ENCODE measurements at regions not wholly inside any gene's neighbourhood (a gene's known extent, or its start where the extent isn't known, plus 50 kb on each side); places are given as distances from the start of the nearest gene placed in this dataset.
A peak's percentile ranks its signal among the peaks of the same experiment; 100 is the strongest.

DNA sequence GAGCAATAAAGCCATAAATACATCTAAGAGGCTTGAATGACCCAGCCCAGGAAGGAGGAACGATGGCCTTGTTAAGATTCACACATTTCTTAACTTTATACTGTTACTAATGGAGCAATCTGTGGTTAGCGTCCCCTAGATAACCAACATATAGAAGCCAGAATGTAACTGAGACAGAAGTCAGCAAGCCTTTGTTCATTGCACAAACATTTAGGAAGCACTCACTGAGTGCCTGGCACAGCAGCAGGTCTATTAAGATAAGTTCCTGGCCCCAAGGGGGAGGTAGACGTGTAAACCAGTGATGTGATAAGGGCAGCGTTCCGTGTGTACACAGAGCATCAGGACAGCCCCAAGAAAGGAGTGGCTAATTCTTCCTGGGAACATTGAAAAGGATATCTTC, 63.6 kb upstream of the ATL2 start:
- Histone ChIP-seq H3K27ac (ENCODE audit: low read length) (no peak overlapping the region), H3K4me1 (ENCODE audit: low read length) (peaks cover 16% of the 10 kb centered on the region), H2AFZ (ENCODE audit: low read depth, low read length) (no peak overlapping the region), H3K27me3 (ENCODE audit: low read depth, low read length) (peaks cover 10% of the 10 kb centered on the region), H4K20me1 (ENCODE audit: insufficient read depth, low read length) (no peaks in the 10 kb centered on the region), H3K9me3 (ENCODE audit: insufficient read depth, low read length) (no peaks in the 10 kb centered on the region), H3K9ac (ENCODE audit: low read length) (no peak overlapping the region), H3K4me3 (ENCODE audit: low read length) (no peak overlapping the region), H3K36me3 (replicated peaks; ENCODE audit: low read depth, low read length) (no peaks in the 10 kb centered on the region), H3K79me2 (ENCODE audit: low read length) (no peaks in the 10 kb centered on the region), H3K4me2 (ENCODE audit: low read length) (no peak overlapping the region)
- TF ChIP-seq EZH2phosphoT487 (IDR thresholded peaks at IDR 0.05; ENCODE audit: low read depth), result no peak
- TF ChIP-seq, protein P1, sequence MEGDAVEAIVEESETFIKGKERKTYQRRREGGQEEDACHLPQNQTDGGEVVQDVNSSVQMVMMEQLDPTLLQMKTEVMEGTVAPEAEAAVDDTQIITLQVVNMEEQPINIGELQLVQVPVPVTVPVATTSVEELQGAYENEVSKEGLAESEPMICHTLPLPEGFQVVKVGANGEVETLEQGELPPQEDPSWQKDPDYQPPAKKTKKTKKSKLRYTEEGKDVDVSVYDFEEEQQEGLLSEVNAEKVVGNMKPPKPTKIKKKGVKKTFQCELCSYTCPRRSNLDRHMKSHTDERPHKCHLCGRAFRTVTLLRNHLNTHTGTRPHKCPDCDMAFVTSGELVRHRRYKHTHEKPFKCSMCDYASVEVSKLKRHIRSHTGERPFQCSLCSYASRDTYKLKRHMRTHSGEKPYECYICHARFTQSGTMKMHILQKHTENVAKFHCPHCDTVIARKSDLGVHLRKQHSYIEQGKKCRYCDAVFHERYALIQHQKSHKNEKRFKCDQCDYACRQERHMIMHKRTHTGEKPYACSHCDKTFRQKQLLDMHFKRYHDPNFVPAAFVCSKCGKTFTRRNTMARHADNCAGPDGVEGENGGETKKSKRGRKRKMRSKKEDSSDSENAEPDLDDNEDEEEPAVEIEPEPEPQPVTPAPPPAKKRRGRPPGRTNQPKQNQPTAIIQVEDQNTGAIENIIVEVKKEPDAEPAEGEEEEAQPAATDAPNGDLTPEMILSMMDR (IDR thresholded peaks at IDR 0.05; ENCODE audit: low read depth, low read length), result no peak

DNA sequence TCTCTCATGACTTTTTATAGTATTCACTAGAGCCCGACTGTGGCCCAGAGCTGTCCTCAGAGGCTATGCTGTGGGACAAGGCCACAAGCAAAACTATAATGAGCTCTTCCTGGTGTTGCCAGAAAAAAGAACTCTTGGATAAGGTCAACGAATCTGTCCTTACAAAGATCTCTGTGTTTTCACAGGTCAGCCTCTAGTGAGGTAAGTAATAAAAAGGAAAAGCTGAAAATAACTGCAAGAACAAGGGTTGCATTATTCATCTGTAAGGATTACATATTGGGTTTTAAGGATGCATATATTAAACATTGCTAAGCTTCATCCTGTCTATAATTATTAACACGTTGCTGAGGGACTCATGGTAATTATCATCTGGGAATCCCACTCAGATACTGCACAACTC, 62.8 kb upstream of the ATL2 start:
- Histone ChIP-seq H3K9ac (ENCODE audit: low read length) (no peak overlapping the region), H3K4me3 (ENCODE audit: low read length) (no peak overlapping the region), H3K79me2 (ENCODE audit: low read length) (no peaks in the 10 kb centered on the region), H3K9me3 (ENCODE audit: insufficient read depth, low read length) (no peaks in the 10 kb centered on the region), H4K20me1 (ENCODE audit: insufficient read depth, low read length) (no peaks in the 10 kb centered on the region), H3K27ac (ENCODE audit: low read length) (no peak overlapping the region), H3K4me1 (ENCODE audit: low read length) (peaks cover 16% of the 10 kb centered on the region), H3K36me3 (replicated peaks; ENCODE audit: low read depth, low read length) (no peaks in the 10 kb centered on the region), H3K4me2 (ENCODE audit: low read length) (no peak overlapping the region), H3K27me3 (ENCODE audit: low read depth, low read length) (peaks cover 10% of the 10 kb centered on the region), H2AFZ (ENCODE audit: low read depth, low read length) (no peak overlapping the region)
- TF ChIP-seq, protein P1 (IDR thresholded peaks at IDR 0.05; ENCODE audit: low read depth, low read length), result no peak
- no peak for TF ChIP-seq EZH2phosphoT487 (IDR thresholded peaks at IDR 0.05; ENCODE audit: low read depth)

DNA sequence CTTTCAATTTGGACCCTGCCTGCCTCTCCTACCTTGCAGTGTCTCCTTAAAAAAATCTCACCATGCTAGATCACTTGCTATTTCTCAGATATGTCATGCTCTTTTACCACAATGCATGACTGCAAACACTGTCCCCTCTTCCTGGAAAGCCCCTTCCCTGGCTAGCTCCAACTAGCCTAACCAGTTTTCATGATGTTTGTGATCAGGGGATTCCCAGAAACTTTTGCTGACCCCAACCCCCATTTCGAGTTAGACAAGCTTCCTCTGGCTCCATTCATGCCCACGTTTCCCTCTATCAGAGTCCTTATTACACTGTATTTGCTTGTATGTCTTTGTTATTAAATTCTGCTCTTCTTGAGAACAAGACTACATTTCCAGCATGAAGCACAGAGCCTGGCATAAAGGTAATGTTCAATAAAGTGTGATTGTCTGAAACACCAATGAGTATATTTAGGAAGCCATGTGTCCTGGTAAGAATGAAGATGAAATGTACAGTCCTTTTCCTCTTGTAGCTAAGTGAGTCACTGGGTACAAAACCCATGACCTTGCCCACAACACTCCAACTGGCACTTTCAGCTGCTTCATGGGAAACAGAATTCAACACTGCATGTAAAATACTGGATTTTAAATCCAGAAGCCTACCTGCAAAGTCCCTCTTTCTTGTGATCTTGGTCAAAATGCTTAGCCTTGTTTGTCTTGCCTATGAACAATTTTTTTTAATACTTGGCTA, 62.0 kb upstream of the ATL2 start:
- Histone ChIP-seq H3K4me1 (ENCODE audit: low read length) (peaks cover 16% of the 10 kb centered on the region), H3K79me2 (ENCODE audit: low read length) (no peaks in the 10 kb centered on the region), H3K4me2 (ENCODE audit: low read length) (peak overlapping the region; percentile 27), H2AFZ (ENCODE audit: low read depth, low read length) (peak overlapping the region; percentile 47), H4K20me1 (ENCODE audit: insufficient read depth, low read length) (no peaks in the 10 kb centered on the region), H3K4me3 (ENCODE audit: low read length) (no peak overlapping the region; the same call in 1 of the 2 replicates), H3K9me3 (ENCODE audit: insufficient read depth, low read length) (no peaks in the 10 kb centered on the region), H3K27ac (ENCODE audit: low read length) (no peak overlapping the region), H3K27me3 (ENCODE audit: low read depth, low read length) (peaks cover 10% of the 10 kb centered on the region), H3K36me3 (replicated peaks; ENCODE audit: low read depth, low read length) (no peaks in the 10 kb centered on the region), H3K9ac (ENCODE audit: low read length) (no peak overlapping the region)
- TF ChIP-seq EZH2phosphoT487 (IDR thresholded peaks at IDR 0.05; ENCODE audit: low read depth), result no peak
- TF ChIP-seq, protein P1 (IDR thresholded peaks at IDR 0.05; ENCODE audit: low read depth, low read length), result no peak

DNA sequence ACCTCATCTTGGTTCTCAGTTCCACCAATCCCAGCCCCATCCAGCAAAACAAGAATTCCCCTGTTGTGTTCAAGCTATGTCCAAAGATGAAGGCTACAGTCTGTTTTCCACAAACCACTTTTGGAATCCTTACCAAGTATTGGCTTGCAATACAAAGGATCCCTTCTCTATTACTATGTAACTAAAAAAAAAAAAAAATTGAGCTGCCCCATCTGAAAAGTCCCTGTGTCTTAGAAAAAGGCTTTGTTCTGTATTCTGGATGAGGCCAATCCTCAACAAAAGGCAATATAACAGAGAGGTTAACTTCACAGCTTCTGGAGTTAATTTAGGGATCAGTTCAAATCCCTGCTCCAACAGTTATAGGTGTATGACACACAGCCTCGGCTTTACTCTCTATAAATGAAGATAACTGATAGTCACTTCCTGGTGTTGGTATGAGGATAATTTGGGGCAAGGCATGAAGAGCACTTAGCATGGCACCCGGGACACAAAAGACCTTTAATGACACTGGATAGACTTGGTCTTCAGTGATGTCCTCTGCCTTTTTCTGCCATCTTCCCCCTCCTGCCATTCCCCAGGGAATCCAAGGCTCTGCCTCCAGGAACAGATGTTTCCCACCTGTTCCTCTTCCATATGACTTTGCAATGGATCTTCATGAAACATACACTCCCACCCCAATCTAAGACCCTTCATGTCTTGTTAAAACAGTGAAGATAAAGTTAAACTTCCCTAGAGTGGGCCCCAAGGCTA, 61.2 kb upstream of the ATL2 start:
- Histone ChIP-seq H3K79me2 (ENCODE audit: low read length) (no peaks in the 10 kb centered on the region), H4K20me1 (ENCODE audit: insufficient read depth, low read length) (no peaks in the 10 kb centered on the region), H3K27me3 (ENCODE audit: low read depth, low read length) (peaks cover 10% of the 10 kb centered on the region), H3K9me3 (ENCODE audit: insufficient read depth, low read length) (no peaks in the 10 kb centered on the region), H3K4me1 (ENCODE audit: low read length) (peaks cover 16% of the 10 kb centered on the region), H3K27ac (ENCODE audit: low read length) (no peak overlapping the region), H3K4me3 (ENCODE audit: low read length) (no peak overlapping the region; the same call in 1 of the 2 replicates), H3K36me3 (replicated peaks; ENCODE audit: low read depth, low read length) (no peaks in the 10 kb centered on the region), H3K9ac (ENCODE audit: low read length) (no peak overlapping the region), H3K4me2 (ENCODE audit: low read length) (peak overlapping the region; percentile 27), H2AFZ (ENCODE audit: low read depth, low read length) (peak overlapping the region; percentile 47)
- no peak for TF ChIP-seq EZH2phosphoT487 (IDR thresholded peaks at IDR 0.05; ENCODE audit: low read depth)
- TF ChIP-seq, protein P1 (IDR thresholded peaks at IDR 0.05; ENCODE audit: low read depth, low read length), result no peak

All from OCI-LY3 (cell line).